ENCODE measurements at regions not wholly inside any gene's neighbourhood (a gene's known extent, or its start where the extent isn't known, plus 50 kb on each side); places are given as distances from the start of the nearest gene placed in this dataset.

- CTCF ChIA-PET = no interaction called here
- in situ Hi-C loops (cut with MboI) = no loop called here
- Histone ChIP-seq H2AFZ (ENCODE audit: control insufficient read depth, low read depth, low read length) (no peak overlapping the region), H3K9ac (ENCODE audit: control insufficient read depth, insufficient read depth, low read length) (no peak overlapping the region), H3K36me3 (ENCODE audit: control insufficient read depth in 2 of 2, insufficient read depth in 2 of 2, low read length in 1 of 2) (no peaks in the 10 kb centered on the region), H3K27ac (ENCODE audit: control insufficient read depth, insufficient read depth) (no peak overlapping the region), H3K9me3 (replicated peaks; ENCODE audit: control insufficient read depth, insufficient read depth, low read length) (no peaks in the 10 kb centered on the region), H3K4me3 (no peak overlapping the region), H3K4me2 (ENCODE audit: control insufficient read depth, insufficient read depth) (no peak overlapping the region), H3K27me3 (replicated peaks in 1 of 2; ENCODE audit: control insufficient read depth in 2 of 2, insufficient read depth in 2 of 2, low read length in 1 of 2) (no peaks in the 10 kb centered on the region), H3K4me1 (ENCODE audit: control insufficient read depth, insufficient read depth, low read length) (no peaks in the 10 kb centered on the region), H4K20me1 (ENCODE audit: control insufficient read depth, insufficient read depth) (no peaks in the 10 kb centered on the region), H3K79me2 (ENCODE audit: control insufficient read depth, insufficient read depth, low read length) (no peaks in the 10 kb centered on the region)
- TF ChIP-seq HDAC2 (IDR thresholded peaks at IDR 0.05) (no peak), TCF7 (IDR thresholded peaks at IDR 0.05; ENCODE audit: borderline replicate concordance) (no peak), MXI1 (IDR thresholded peaks at IDR 0.05; ENCODE audit: low read depth, low read length) (no peak)
- WGBS (ENCODE audit: insufficient coverage, insufficient replicate concordance, low lambda C conversion rate, missing lambda C conversion rate) = 15% methylated on average over 3 of the region's 3 CpGs
- BruUV-seq (replicated peaks) = no TSS peak
- FAIRE-seq (no peak), ATAC-seq (no peak), DNase-seq (ENCODE audit: low read depth, low spot score) (no peak)
- SMC1A ChIA-PET (ENCODE audit: uncharacterized antibody, unreplicated experiment) = no interaction called here
- RAD21 ChIA-PET (ENCODE audit: unreplicated experiment) = no interaction called here
- POLR2A ChIA-PET = interaction anchor here (0.6 kb wide), 1 partner anchor 11 kb away, joined by 3 read pairs; no protein-coding TSS in a partner anchor
- intact Hi-C loops (cut with micrococcal nuclease; ENCODE audit: unreplicated experiment) = no loop called here
Measured at GRCh38 chr3:59692117-59692516, 642.3 kb upstream of the CFAP20DC start.

- ChIA-PET SMC1A (ENCODE audit: uncharacterized antibody, unreplicated experiment) (interaction anchor here (1.0 to 1.2 kb wide), 3 partner anchors 16 to 484 kb away, joined by 3 to 4 read pairs (median 3); no protein-coding TSS in a partner anchor), RAD21 (ENCODE audit: unreplicated experiment) (no interaction called here), POLR2A (no interaction called here), CTCF (interaction anchor here (1.0 to 1.6 kb wide), 2 partner anchors 12 to 115 kb away, joined by 3 read pairs; no protein-coding TSS in a partner anchor)
- Histone ChIP-seq H3K27ac (ENCODE audit: control insufficient read depth, insufficient read depth) (no peak overlapping the region), H3K4me2 (ENCODE audit: control insufficient read depth, insufficient read depth) (no peak overlapping the region), H3K36me3 (ENCODE audit: control insufficient read depth in 2 of 2, insufficient read depth in 2 of 2, low read length in 1 of 2) (no peaks in the 10 kb centered on the region), H3K4me1 (ENCODE audit: control insufficient read depth, insufficient read depth, low read length) (no peaks in the 10 kb centered on the region), H3K4me3 (no peak overlapping the region), H3K9me3 (replicated peaks; ENCODE audit: control insufficient read depth, insufficient read depth, low read length) (no peaks in the 10 kb centered on the region), H4K20me1 (ENCODE audit: control insufficient read depth, insufficient read depth) (no peaks in the 10 kb centered on the region), H3K9ac (ENCODE audit: control insufficient read depth, insufficient read depth, low read length) (no peak overlapping the region), H3K27me3 (replicated peaks in 1 of 2; ENCODE audit: control insufficient read depth in 2 of 2, insufficient read depth in 2 of 2, low read length in 1 of 2) (no peaks in the 10 kb centered on the region), H2AFZ (ENCODE audit: control insufficient read depth, low read depth, low read length) (no peak overlapping the region), H3K79me2 (ENCODE audit: control insufficient read depth, insufficient read depth, low read length) (no peaks in the 10 kb centered on the region)
- TF ChIP-seq PML (IDR thresholded peaks at IDR 0.05; ENCODE audit: low read length) (no peak), ASH2L (IDR thresholded peaks at IDR 0.05; ENCODE audit: borderline replicate concordance, low read depth) (no peak), ATF7 (IDR thresholded peaks at IDR 0.05; ENCODE audit: low read depth) (no peak), EZH2 (IDR thresholded peaks at IDR 0.05; ENCODE audit: borderline replicate concordance, control insufficient read depth, low read depth, low read length) (no peak), EED (IDR thresholded peaks at IDR 0.05; ENCODE audit: low read depth) (no peak), IKZF1 (conservative IDR thresholded peaks at IDR 0.05) (no peak), POLR2AphosphoS5 (IDR thresholded peaks at IDR 0.05; ENCODE audit: low read length) (no peak), TAF1 (IDR thresholded peaks at IDR 0.05; ENCODE audit: borderline replicate concordance, low read depth, low read length) (no peak), CBX5 (IDR thresholded peaks at IDR 0.05; ENCODE audit: low read depth) (no peak), SUZ12 (IDR thresholded peaks at IDR 0.05; ENCODE audit: unreplicated experiment) (no peak), BHLHE40 (IDR thresholded peaks at IDR 0.05; ENCODE audit: borderline replicate concordance in 1 of 2, low read depth in 2 of 2, low read length in 1 of 2) (no peak), POU2F2 (IDR thresholded peaks at IDR 0.05; ENCODE audit: borderline replicate concordance, low read depth, low read length) (no peak), FOXK2 (IDR thresholded peaks at IDR 0.05) (no peak), KLF5 (IDR thresholded peaks at IDR 0.05; ENCODE audit: partially characterized antibody) (no peak), MXI1 (IDR thresholded peaks at IDR 0.05; ENCODE audit: low read depth, low read length) (no peak)
- TF ChIP-seq, protein P1, sequence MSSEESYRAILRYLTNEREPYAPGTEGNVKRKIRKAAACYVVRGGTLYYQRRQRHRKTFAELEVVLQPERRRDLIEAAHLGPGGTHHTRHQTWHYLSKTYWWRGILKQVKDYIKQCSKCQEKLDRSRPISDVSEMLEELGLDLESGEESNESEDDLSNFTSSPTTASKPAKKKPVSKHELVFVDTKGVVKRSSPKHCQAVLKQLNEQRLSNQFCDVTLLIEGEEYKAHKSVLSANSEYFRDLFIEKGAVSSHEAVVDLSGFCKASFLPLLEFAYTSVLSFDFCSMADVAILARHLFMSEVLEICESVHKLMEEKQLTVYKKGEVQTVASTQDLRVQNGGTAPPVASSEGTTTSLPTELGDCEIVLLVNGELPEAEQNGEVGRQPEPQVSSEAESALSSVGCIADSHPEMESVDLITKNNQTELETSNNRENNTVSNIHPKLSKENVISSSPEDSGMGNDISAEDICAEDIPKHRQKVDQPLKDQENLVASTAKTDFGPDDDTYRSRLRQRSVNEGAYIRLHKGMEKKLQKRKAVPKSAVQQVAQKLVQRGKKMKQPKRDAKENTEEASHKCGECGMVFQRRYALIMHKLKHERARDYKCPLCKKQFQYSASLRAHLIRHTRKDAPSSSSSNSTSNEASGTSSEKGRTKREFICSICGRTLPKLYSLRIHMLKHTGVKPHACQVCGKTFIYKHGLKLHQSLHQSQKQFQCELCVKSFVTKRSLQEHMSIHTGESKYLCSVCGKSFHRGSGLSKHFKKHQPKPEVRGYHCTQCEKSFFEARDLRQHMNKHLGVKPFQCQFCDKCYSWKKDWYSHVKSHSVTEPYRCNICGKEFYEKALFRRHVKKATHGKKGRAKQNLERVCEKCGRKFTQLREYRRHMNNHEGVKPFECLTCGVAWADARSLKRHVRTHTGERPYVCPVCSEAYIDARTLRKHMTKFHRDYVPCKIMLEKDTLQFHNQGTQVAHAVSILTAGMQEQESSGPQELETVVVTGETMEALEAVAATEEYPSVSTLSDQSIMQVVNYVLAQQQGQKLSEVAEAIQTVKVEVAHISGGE (CRISPR knock-in tag; IDR thresholded peaks at IDR 0.05) = no peak
- 0% methylated on average over 2 of the region's 2 CpGs for WGBS (ENCODE audit: insufficient coverage, insufficient replicate concordance, low lambda C conversion rate, missing lambda C conversion rate)
- DNase-seq (ENCODE audit: low read depth, low spot score) = no peak
- no peak for ATAC-seq
- intact Hi-C loops (cut with micrococcal nuclease; ENCODE audit: unreplicated experiment) = no loop called here
- in situ Hi-C loops (cut with MboI) = no loop called here
- BruUV-seq (replicated peaks) = no TSS peak
- FAIRE-seq = no peak
Measured at GRCh38 chr3:59690886-59691285, 641.1 kb upstream of the CFAP20DC start.
